Keratinocyte (primary cell): ENCODE measurements at regions not wholly inside any gene's neighbourhood (a gene's known extent, or its start where the extent isn't known, plus 50 kb on each side); places are given as distances from the start of the nearest gene placed in this dataset.

Experiments used
- DNase-seq: peaks from one replicate; pipeline ENCODE4 v3.0.0-alpha.2; 2011; ENCODE audit warnings: low read depth, missing footprints, low spot score
- FAIRE-seq: peaks from 2 replicates; lab custom pipeline; 2011; peaks lifted over from hg19 to GRCh38; lab: Jason Lieb, UNC
- H2AFZ ChIP-seq: 2 replicates; pipeline ENCODE4 v1.6.0; 2012; ENCODE audit warnings: low read length, control low read depth, inconsistent platforms; ENCODE audit not compliant: control insufficient read depth
- H3K27ac ChIP-seq: 2 replicates; pipeline ENCODE4 v1.5.1; 2011; ENCODE audit warnings: low read length; ENCODE audit not compliant: control insufficient read depth, insufficient read depth
- H3K27me3 ChIP-seq: 3 replicates; pipeline ENCODE4 v1.6.0; 2011; ENCODE audit warnings: low read length; ENCODE audit not compliant: control insufficient read depth, insufficient read depth; ENCODE audit errors: extremely low read depth
- H3K36me3 ChIP-seq, 2 experiments: 2 replicates in 1 of 2; 3 replicates in 1 of 2; pipeline ENCODE4 v1.5.1; 2011; ENCODE audit warnings: low read length in 2 of 2, mild to moderate bottlenecking in 1 of 2; ENCODE audit not compliant: control insufficient read depth in 2 of 2, insufficient read depth in 2 of 2; ENCODE audit errors: extremely low read depth in 1 of 2
- H3K4me1 ChIP-seq: 3 replicates; pipeline ENCODE4 v1.5.1; 2011; ENCODE audit warnings: low read length; ENCODE audit not compliant: control insufficient read depth, insufficient read depth; ENCODE audit errors: extremely low read depth
- H3K4me2 ChIP-seq: 3 replicates; pipeline ENCODE4 v1.6.0; 2011; ENCODE audit warnings: low read depth, low read length; ENCODE audit not compliant: control insufficient read depth, insufficient read depth; ENCODE audit errors: extremely low read depth
- H3K4me3 ChIP-seq, 3 experiments: fragments of 200-600 bp in 1 of 3; sonication (generic) in 1 of 3; 2 replicates in 2 of 3; 3 replicates in 1 of 3; pipeline ENCODE4 v1.5.1; 2011 to 2016; ENCODE audit warnings: low read length in 3 of 3, mild to moderate bottlenecking in 3 of 3, control low read depth in 2 of 3, inconsistent platforms in 1 of 3, low read depth in 1 of 3, mixed read lengths in 1 of 3, mixed run types in 1 of 3, moderate library complexity in 1 of 3; ENCODE audit not compliant: control insufficient read depth in 2 of 3, insufficient read depth in 2 of 3; ENCODE audit errors: extremely low read depth in 1 of 3
- H3K79me2 ChIP-seq: 2 replicates; pipeline ENCODE4 v1.6.0; 2012; ENCODE audit warnings: low read length; ENCODE audit not compliant: control insufficient read depth, insufficient read depth
- H3K9ac ChIP-seq: 3 replicates; pipeline ENCODE4 v1.6.0; 2011; ENCODE audit warnings: low read length; ENCODE audit not compliant: control insufficient read depth, insufficient read depth; ENCODE audit errors: extremely low read depth
- H3K9me1 ChIP-seq: 3 replicates; pipeline ENCODE4 v1.6.0; 2011; ENCODE audit warnings: low read length; ENCODE audit not compliant: control insufficient read depth, insufficient read depth; ENCODE audit errors: extremely low read depth
- H3K9me3 ChIP-seq: 2 replicates; pipeline ENCODE4 v1.5.1; 2012; ENCODE audit warnings: low read depth, low read length; ENCODE audit not compliant: control insufficient read depth
- H4K20me1 ChIP-seq: 3 replicates; pipeline ENCODE4 v1.6.0; 2011; ENCODE audit warnings: low read length; ENCODE audit not compliant: control insufficient read depth, insufficient read depth; ENCODE audit errors: extremely low read depth
- CTCF ChIP-seq, 3 experiments: IDR thresholded peaks in 1 of 3; conservative IDR thresholded peaks in 1 of 3; optimal IDR thresholded peaks in 1 of 3; 2 replicates in 2 of 3; 3 replicates in 1 of 3; pipeline versions ENCODE3 to v1.5.1; 2011; ENCODE audit warnings: low read length in 3 of 3, mild to moderate bottlenecking in 3 of 3, moderate library complexity in 2 of 3, control low read depth in 1 of 3, inconsistent platforms in 1 of 3; ENCODE audit not compliant: insufficient read depth in 2 of 3; ENCODE audit errors: extremely low read depth in 1 of 3
- EZH2 ChIP-seq: IDR thresholded peaks from one replicate; pipeline ENCODE4 v1.6.1; 2012; ENCODE audit warnings: inconsistent platforms, mild to moderate bottlenecking, low read length, moderate library complexity
- dilution Hi-C: fragments of 300-500 bp; cut with MboI; formaldehyde crosslinking; loops from one replicate; pipeline ENCODE4 v1.7.0; 2020; ENCODE audit warnings: low sequenced_read_pairs; ENCODE audit not compliant: extremely low pct_ligation_motif_present

- no peaks in the 10 kb centered on the region for H4K20me1 ChIP-seq
- no peak overlapping the region for H3K9ac ChIP-seq
- dilution Hi-C loops, result no loop called here
- H3K9me1 ChIP-seq, result no peaks in the 10 kb centered on the region
- no peak overlapping the region for H3K4me2 ChIP-seq
- H3K27ac ChIP-seq, result no peak overlapping the region
- no peaks in the 10 kb centered on the region for H3K4me1 ChIP-seq
- no peak for FAIRE-seq
- no peak for DNase-seq
- no peaks in the 10 kb centered on the region for H3K9me3 ChIP-seq
- no peak overlapping the region for H2AFZ ChIP-seq
- no peaks in the 10 kb centered on the region for H3K36me3 ChIP-seq
- H3K79me2 ChIP-seq, result no peaks in the 10 kb centered on the region
- H3K27me3 ChIP-seq, result no peaks in the 10 kb centered on the region
- TF ChIP-seq EZH2 (no peak), CTCF (optimal IDR thresholded peaks at IDR 0.05 in 1 of 3, IDR thresholded peaks at IDR 0.05 in 1 of 3, conservative IDR thresholded peaks at IDR 0.05 in 1 of 3; ENCODE audit: extremely low read depth in 1 of 3, insufficient read depth in 2 of 3, low read length in 3 of 3) (no peak)
- no peak overlapping the region for H3K4me3 ChIP-seq
These were observed 110.2 kb downstream of the ALX1 start for GRCh38 chr12:85390266-85390665.

- no peak overlapping the region for H3K27ac ChIP-seq
- H3K9me3 ChIP-seq, result no peaks in the 10 kb centered on the region
- no peak for DNase-seq
- no peak overlapping the region for H3K4me3 ChIP-seq
- H3K79me2 ChIP-seq, result no peaks in the 10 kb centered on the region
- no peak overlapping the region for H3K4me2 ChIP-seq
- H4K20me1 ChIP-seq, result no peaks in the 10 kb centered on the region
- no peak for FAIRE-seq
- dilution Hi-C loops, result no loop called here
- H3K27me3 ChIP-seq, result no peaks in the 10 kb centered on the region
- H3K9me1 ChIP-seq, result no peaks in the 10 kb centered on the region
- H3K4me1 ChIP-seq, result no peaks in the 10 kb centered on the region
- TF ChIP-seq CTCF (optimal IDR thresholded peaks at IDR 0.05 in 1 of 3, IDR thresholded peaks at IDR 0.05 in 1 of 3, conservative IDR thresholded peaks at IDR 0.05 in 1 of 3; ENCODE audit: extremely low read depth in 1 of 3, insufficient read depth in 2 of 3, low read length in 3 of 3) (no peak), EZH2 (no peak)
- H3K9ac ChIP-seq, result no peak overlapping the region
- no peaks in the 10 kb centered on the region for H3K36me3 ChIP-seq
- H2AFZ ChIP-seq, result no peak overlapping the region
These were observed 112.5 kb downstream of the ALX1 start for GRCh38 chr12:85392508-85392907.
